HEK293T (cell line): ENCODE measurements at regions not wholly inside any gene's neighbourhood (a gene's known extent, or its start where the extent isn't known, plus 50 kb on each side); places are given as distances from the start of the nearest gene placed in this dataset.

Source experiments
- BHLHE40 ChIP-seq: fragments of 450-650 bp; IDR thresholded peaks from 2 replicates; pipeline ENCODE4 v1.6.1; 2016; ENCODE audit warnings: mild to moderate bottlenecking, moderate library complexity, borderline replicate concordance
- FOXM1 ChIP-seq: fragments of 450-650 bp; IDR thresholded peaks from 2 replicates; pipeline ENCODE4 v1.6.1; 2017; ENCODE audit warnings: mild to moderate bottlenecking, borderline replicate concordance

DNA sequence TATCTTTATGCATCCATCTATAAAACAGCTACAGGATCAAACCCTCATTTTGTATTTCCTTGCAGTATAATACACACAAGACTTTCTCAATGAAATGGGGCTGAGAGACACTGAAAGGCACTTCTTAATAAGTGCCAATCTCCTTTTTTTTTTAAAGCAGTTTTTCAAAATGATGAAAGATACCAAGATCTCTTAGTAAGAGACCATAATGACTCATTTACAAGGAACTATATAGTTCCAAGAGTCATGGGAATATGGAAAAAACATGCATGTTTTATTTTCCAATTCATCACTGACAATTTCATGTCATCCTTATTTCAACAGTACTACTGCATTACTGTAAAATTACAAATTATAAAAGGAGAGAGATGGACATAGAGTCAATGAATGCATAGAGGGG, 973.7 kb downstream of the GATA3 start:
- TF ChIP-seq FOXM1 (no peak), BHLHE40 (no peak)
